ENCODE measurements at regions not wholly inside any gene's neighbourhood (a gene's known extent, or its start where the extent isn't known, plus 50 kb on each side); places are given as distances from the start of the nearest gene placed in this dataset.

GRCh38 chr13:107348925-107349324 is 781.0 kb upstream of the ARGLU1 start:
- Histone ChIP-seq H3K27me3 (ENCODE audit: control insufficient read depth in 2 of 2, insufficient read depth in 1 of 2, low read length in 1 of 2) (no peaks in the 10 kb centered on the region), H3K4me1 (ENCODE audit: control insufficient read depth in 2 of 2, insufficient read depth in 2 of 2, low read length in 2 of 2) (no peaks in the 10 kb centered on the region), H3K4me3 (ENCODE audit: low read length in 2 of 2) (no peak overlapping the region), H3K36me3 (ENCODE audit: control insufficient read depth in 2 of 2, insufficient read depth in 2 of 2, low read length in 1 of 2) (no peaks in the 10 kb centered on the region), H3K9me3 (ENCODE audit: control insufficient read depth in 2 of 2, insufficient read depth in 1 of 2, low read length in 1 of 2) (no peaks in the 10 kb centered on the region), H3K27ac (ENCODE audit: low read depth in 1 of 2, low read length in 1 of 2) (no peak overlapping the region)
- 91% methylated on average over 2 of the region's 2 CpGs for WGBS
- no peak for DNase-seq (ENCODE audit: low read depth in 6 of 9, low spot score in 9 of 9)

GRCh38 chr13:107348471-107348870 is 780.5 kb upstream of the ARGLU1 start:
- DNase-seq (ENCODE audit: low read depth in 6 of 9, low spot score in 9 of 9), result no peak
- no peak overlapping the region for H3K27ac ChIP-seq (ENCODE audit: low read depth in 1 of 2, low read length in 1 of 2)
- H3K36me3 ChIP-seq (ENCODE audit: control insufficient read depth in 2 of 2, insufficient read depth in 2 of 2, low read length in 1 of 2), result no peaks in the 10 kb centered on the region
- H3K9me3 ChIP-seq (ENCODE audit: control insufficient read depth in 2 of 2, insufficient read depth in 1 of 2, low read length in 1 of 2), result no peaks in the 10 kb centered on the region
- no peaks in the 10 kb centered on the region for H3K27me3 ChIP-seq (ENCODE audit: control insufficient read depth in 2 of 2, insufficient read depth in 1 of 2, low read length in 1 of 2)
- 84% methylated on average over 6 of the region's 6 CpGs for WGBS
- no peaks in the 10 kb centered on the region for H3K4me1 ChIP-seq (ENCODE audit: control insufficient read depth in 2 of 2, insufficient read depth in 2 of 2, low read length in 2 of 2)
- H3K4me3 ChIP-seq (ENCODE audit: low read length in 2 of 2), result no peak overlapping the region

- Histone ChIP-seq H3K9me3 (ENCODE audit: control insufficient read depth in 2 of 2, insufficient read depth in 1 of 2, low read length in 1 of 2) (no peaks in the 10 kb centered on the region), H3K27me3 (ENCODE audit: control insufficient read depth in 2 of 2, insufficient read depth in 1 of 2, low read length in 1 of 2) (no peaks in the 10 kb centered on the region), H3K4me1 (ENCODE audit: control insufficient read depth in 2 of 2, insufficient read depth in 2 of 2, low read length in 2 of 2) (no peaks in the 10 kb centered on the region), H3K4me3 (ENCODE audit: low read length in 2 of 2) (no peak overlapping the region), H3K27ac (ENCODE audit: low read depth in 1 of 2, low read length in 1 of 2) (no peak overlapping the region), H3K36me3 (ENCODE audit: control insufficient read depth in 2 of 2, insufficient read depth in 2 of 2, low read length in 1 of 2) (no peaks in the 10 kb centered on the region)
- DNase-seq (ENCODE audit: low read depth in 6 of 9, low spot score in 9 of 9), result no peak
- WGBS, result 93% methylated on average over 14 of the region's 14 CpGs
These were observed 779.9 kb upstream of the ARGLU1 start for GRCh38 chr13:107347641-107348369.

- H3K27me3 ChIP-seq (ENCODE audit: control insufficient read depth in 2 of 2, insufficient read depth in 1 of 2, low read length in 1 of 2), result no peaks in the 10 kb centered on the region
- no peaks in the 10 kb centered on the region for H3K9me3 ChIP-seq (ENCODE audit: control insufficient read depth in 2 of 2, insufficient read depth in 1 of 2, low read length in 1 of 2)
- DNase-seq (ENCODE audit: low read depth in 6 of 9, low spot score in 9 of 9), result no peak
- no peak overlapping the region for H3K27ac ChIP-seq (ENCODE audit: low read depth in 1 of 2, low read length in 1 of 2)
- 92% methylated on average over 3 of the region's 3 CpGs for WGBS
- H3K36me3 ChIP-seq (ENCODE audit: control insufficient read depth in 2 of 2, insufficient read depth in 2 of 2, low read length in 1 of 2), result no peaks in the 10 kb centered on the region
- H3K4me3 ChIP-seq (ENCODE audit: low read length in 2 of 2), result no peak overlapping the region
- no peaks in the 10 kb centered on the region for H3K4me1 ChIP-seq (ENCODE audit: control insufficient read depth in 2 of 2, insufficient read depth in 2 of 2, low read length in 2 of 2)
These were observed 774.8 kb upstream of the ARGLU1 start for GRCh38 chr13:107342747-107343146.

- no peak overlapping the region for H3K27ac ChIP-seq (ENCODE audit: low read depth in 1 of 2, low read length in 1 of 2)
- H3K27me3 ChIP-seq (ENCODE audit: control insufficient read depth in 2 of 2, insufficient read depth in 1 of 2, low read length in 1 of 2), result no peaks in the 10 kb centered on the region
- no peak for DNase-seq (ENCODE audit: low read depth in 6 of 9, low spot score in 9 of 9)
- no peaks in the 10 kb centered on the region for H3K4me1 ChIP-seq (ENCODE audit: control insufficient read depth in 2 of 2, insufficient read depth in 2 of 2, low read length in 2 of 2)
- no peak overlapping the region for H3K4me3 ChIP-seq (ENCODE audit: low read length in 2 of 2)
- H3K36me3 ChIP-seq (ENCODE audit: control insufficient read depth in 2 of 2, insufficient read depth in 2 of 2, low read length in 1 of 2), result no peaks in the 10 kb centered on the region
- H3K9me3 ChIP-seq (ENCODE audit: control insufficient read depth in 2 of 2, insufficient read depth in 1 of 2, low read length in 1 of 2), result no peaks in the 10 kb centered on the region
- WGBS, result 83% methylated on average over 4 of the region's 4 CpGs
These were observed 771.3 kb upstream of the ARGLU1 start for GRCh38 chr13:107339209-107339608.

GRCh38 chr13:107332188-107332587 is 764.3 kb upstream of the ARGLU1 start:
- no peak for DNase-seq (ENCODE audit: low read depth in 6 of 9, low spot score in 9 of 9)
- Histone ChIP-seq H3K36me3 (ENCODE audit: control insufficient read depth in 2 of 2, insufficient read depth in 2 of 2, low read length in 1 of 2) (no peaks in the 10 kb centered on the region), H3K9me3 (ENCODE audit: control insufficient read depth in 2 of 2, insufficient read depth in 1 of 2, low read length in 1 of 2) (no peaks in the 10 kb centered on the region), H3K4me1 (ENCODE audit: control insufficient read depth in 2 of 2, insufficient read depth in 2 of 2, low read length in 2 of 2) (no peaks in the 10 kb centered on the region), H3K27ac (ENCODE audit: low read depth in 1 of 2, low read length in 1 of 2) (no peak overlapping the region), H3K4me3 (ENCODE audit: low read length in 2 of 2) (no peak overlapping the region), H3K27me3 (ENCODE audit: control insufficient read depth in 2 of 2, insufficient read depth in 1 of 2, low read length in 1 of 2) (no peaks in the 10 kb centered on the region)
- WGBS, result 86% methylated on average over 4 of the region's 4 CpGs

- H3K27me3 ChIP-seq (ENCODE audit: control insufficient read depth in 2 of 2, insufficient read depth in 1 of 2, low read length in 1 of 2), result no peaks in the 10 kb centered on the region
- no peaks in the 10 kb centered on the region for H3K36me3 ChIP-seq (ENCODE audit: control insufficient read depth in 2 of 2, insufficient read depth in 2 of 2, low read length in 1 of 2)
- H3K4me1 ChIP-seq (ENCODE audit: control insufficient read depth in 2 of 2, insufficient read depth in 2 of 2, low read length in 2 of 2), result no peaks in the 10 kb centered on the region
- no peak for DNase-seq (ENCODE audit: low read depth in 6 of 9, low spot score in 9 of 9)
- WGBS, result 89% methylated on average over 5 of the region's 5 CpGs
- no peak overlapping the region for H3K4me3 ChIP-seq (ENCODE audit: low read length in 2 of 2)
- no peaks in the 10 kb centered on the region for H3K9me3 ChIP-seq (ENCODE audit: control insufficient read depth in 2 of 2, insufficient read depth in 1 of 2, low read length in 1 of 2)
- no peak overlapping the region for H3K27ac ChIP-seq (ENCODE audit: low read depth in 1 of 2, low read length in 1 of 2)
These were observed 763.4 kb upstream of the ARGLU1 start for GRCh38 chr13:107331359-107331758.

- no peaks in the 10 kb centered on the region for H3K36me3 ChIP-seq (ENCODE audit: control insufficient read depth in 2 of 2, insufficient read depth in 2 of 2, low read length in 1 of 2)
- H3K4me3 ChIP-seq (ENCODE audit: low read length in 2 of 2), result no peak overlapping the region
- no peaks in the 10 kb centered on the region for H3K27me3 ChIP-seq (ENCODE audit: control insufficient read depth in 2 of 2, insufficient read depth in 1 of 2, low read length in 1 of 2)
- WGBS, result 95% methylated on average over 3 of the region's 3 CpGs
- no peak for DNase-seq (ENCODE audit: low read depth in 6 of 9, low spot score in 9 of 9)
- no peaks in the 10 kb centered on the region for H3K9me3 ChIP-seq (ENCODE audit: control insufficient read depth in 2 of 2, insufficient read depth in 1 of 2, low read length in 1 of 2)
- H3K27ac ChIP-seq (ENCODE audit: low read depth in 1 of 2, low read length in 1 of 2), result no peak overlapping the region
- H3K4me1 ChIP-seq (ENCODE audit: control insufficient read depth in 2 of 2, insufficient read depth in 2 of 2, low read length in 2 of 2), result no peaks in the 10 kb centered on the region
These were observed 762.5 kb upstream of the ARGLU1 start for GRCh38 chr13:107330484-107330883.

GRCh38 chr13:107329991-107330390 is 762.1 kb upstream of the ARGLU1 start:
- DNase-seq (ENCODE audit: low read depth in 6 of 9, low spot score in 9 of 9), result no peak
- H3K4me1 ChIP-seq (ENCODE audit: control insufficient read depth in 2 of 2, insufficient read depth in 2 of 2, low read length in 2 of 2), result no peaks in the 10 kb centered on the region
- no peak overlapping the region for H3K27ac ChIP-seq (ENCODE audit: low read depth in 1 of 2, low read length in 1 of 2)
- 69% methylated on average over 5 of the region's 5 CpGs for WGBS
- no peaks in the 10 kb centered on the region for H3K9me3 ChIP-seq (ENCODE audit: control insufficient read depth in 2 of 2, insufficient read depth in 1 of 2, low read length in 1 of 2)
- no peak overlapping the region for H3K4me3 ChIP-seq (ENCODE audit: low read length in 2 of 2)
- no peaks in the 10 kb centered on the region for H3K27me3 ChIP-seq (ENCODE audit: control insufficient read depth in 2 of 2, insufficient read depth in 1 of 2, low read length in 1 of 2)
- no peaks in the 10 kb centered on the region for H3K36me3 ChIP-seq (ENCODE audit: control insufficient read depth in 2 of 2, insufficient read depth in 2 of 2, low read length in 1 of 2)
